Activated CD4-positive, alpha-beta T cell treated with anti-CD3 and anti-CD28 coated beads, Interleukin-2, amount 10 ng/mL, durations not matched to agents 24 days and 14 days (primary cell): ENCODE measurements at regions not wholly inside any gene's neighbourhood (a gene's known extent, or its start where the extent isn't known, plus 50 kb on each side); places are given as distances from the start of the nearest gene placed in this dataset.

Experiments
- DNase-seq: peaks from one replicate; pipeline ENCODE4 v3.0.0; 2022
- H3K27ac Mint-ChIP-seq: one replicate; pipeline ENCODE4 v1.8.0; 2022; ENCODE audit warnings: mild to moderate bottlenecking, mixed read lengths
- H3K27me3 Mint-ChIP-seq: one replicate; pipeline ENCODE4 v1.8.0; 2022; ENCODE audit warnings: mixed read lengths
- H3K36me3 Mint-ChIP-seq: one replicate; pipeline ENCODE4 v1.8.0; 2022; ENCODE audit warnings: low read depth, mild to moderate bottlenecking, mixed read lengths
- H3K4me1 Mint-ChIP-seq: one replicate; pipeline ENCODE4 v1.8.0; 2021; ENCODE audit warnings: mixed read lengths
- H3K4me3 Mint-ChIP-seq: one replicate; pipeline ENCODE4 v1.8.0; 2022; ENCODE audit warnings: mild to moderate bottlenecking, moderate library complexity, mixed read lengths
- H3K9me3 Mint-ChIP-seq: one replicate; pipeline ENCODE4 v1.8.0; 2021; ENCODE audit warnings: mixed read lengths
- intact Hi-C: fragments of 100-400 bp; cut with micrococcal nuclease; formaldehyde crosslinking; loops from one replicate; pipeline ENCODE4 v1.15.1; 2023

GRCh38 chr17:54466875-54467274 lies 433.8 kb upstream of the TOM1L1 start:
- peaks cover 9% of the 10 kb centered on the region for H3K9me3 Mint-ChIP-seq
- DNase-seq = no peak
- no peaks in the 10 kb centered on the region for H3K27me3 Mint-ChIP-seq
- H3K4me3 Mint-ChIP-seq = no peak overlapping the region
- no peaks in the 10 kb centered on the region for H3K4me1 Mint-ChIP-seq
- H3K36me3 Mint-ChIP-seq = no peaks in the 10 kb centered on the region
- no peak overlapping the region for H3K27ac Mint-ChIP-seq
- intact Hi-C loops = no loop called here

GRCh38 chr17:54482843-54483242 lies 417.8 kb upstream of the TOM1L1 start:
- Mint-ChIP-seq H3K27ac (no peak overlapping the region), H3K36me3 (no peaks in the 10 kb centered on the region), H3K4me3 (no peak overlapping the region), H3K4me1 (no peaks in the 10 kb centered on the region), H3K27me3 (no peaks in the 10 kb centered on the region), H3K9me3 (no peaks in the 10 kb centered on the region)
- DNase-seq = no peak
- intact Hi-C loops = no loop called here

GRCh38 chr17:54493691-54494090 lies 407.0 kb upstream of the TOM1L1 start:
- Mint-ChIP-seq H3K36me3 (no peaks in the 10 kb centered on the region), H3K27ac (no peak overlapping the region), H3K27me3 (no peaks in the 10 kb centered on the region), H3K4me3 (no peak overlapping the region), H3K9me3 (no peaks in the 10 kb centered on the region), H3K4me1 (no peaks in the 10 kb centered on the region)
- intact Hi-C loops = no loop called here
- DNase-seq = no peak

- Mint-ChIP-seq H3K36me3 (no peaks in the 10 kb centered on the region), H3K27me3 (no peaks in the 10 kb centered on the region), H3K4me3 (no peak overlapping the region), H3K4me1 (no peaks in the 10 kb centered on the region), H3K9me3 (no peaks in the 10 kb centered on the region), H3K27ac (no peak overlapping the region)
- no peak for DNase-seq
- intact Hi-C loops = no loop called here
Measured at GRCh38 chr17:54494721-54495715, 405.6 kb upstream of the TOM1L1 start.

- no peaks in the 10 kb centered on the region for H3K27me3 Mint-ChIP-seq
- no peak overlapping the region for H3K4me3 Mint-ChIP-seq
- no peak for DNase-seq
- no peak overlapping the region for H3K27ac Mint-ChIP-seq
- peaks cover 10% of the 10 kb centered on the region for H3K9me3 Mint-ChIP-seq
- intact Hi-C loops = no loop called here
- H3K36me3 Mint-ChIP-seq = no peaks in the 10 kb centered on the region
- no peaks in the 10 kb centered on the region for H3K4me1 Mint-ChIP-seq
Measured at GRCh38 chr17:54505404-54505803, 395.2 kb upstream of the TOM1L1 start.

GRCh38 chr17:54518706-54519105 lies 381.9 kb upstream of the TOM1L1 start:
- Mint-ChIP-seq H3K9me3 (peaks cover 17% of the 10 kb centered on the region), H3K36me3 (no peaks in the 10 kb centered on the region), H3K4me3 (no peak overlapping the region), H3K27me3 (no peaks in the 10 kb centered on the region), H3K27ac (no peak overlapping the region), H3K4me1 (no peaks in the 10 kb centered on the region)
- no peak for DNase-seq
- intact Hi-C loops = no loop called here

- Mint-ChIP-seq H3K9me3 (peaks cover 11% of the 10 kb centered on the region), H3K27ac (no peak overlapping the region), H3K36me3 (no peaks in the 10 kb centered on the region), H3K4me1 (no peaks in the 10 kb centered on the region), H3K27me3 (no peaks in the 10 kb centered on the region), H3K4me3 (no peak overlapping the region)
- DNase-seq = no peak
- intact Hi-C loops = no loop called here
Measured at GRCh38 chr17:54521137-54521536, 379.5 kb upstream of the TOM1L1 start.

- DNase-seq = no peak
- H3K27me3 Mint-ChIP-seq = no peaks in the 10 kb centered on the region
- H3K36me3 Mint-ChIP-seq = no peaks in the 10 kb centered on the region
- H3K27ac Mint-ChIP-seq = no peak overlapping the region
- no peaks in the 10 kb centered on the region for H3K4me1 Mint-ChIP-seq
- intact Hi-C loops = no loop called here
- H3K9me3 Mint-ChIP-seq = no peaks in the 10 kb centered on the region
- no peak overlapping the region for H3K4me3 Mint-ChIP-seq
Measured at GRCh38 chr17:54524501-54524900, 376.2 kb upstream of the TOM1L1 start.

GRCh38 chr17:54527941-54528340 lies 372.7 kb upstream of the TOM1L1 start:
- H3K9me3 Mint-ChIP-seq = no peaks in the 10 kb centered on the region
- intact Hi-C loops = no loop called here

GRCh38 chr17:54530398-54530797 lies 370.3 kb upstream of the TOM1L1 start:
- Mint-ChIP-seq H3K36me3 (no peaks in the 10 kb centered on the region), H3K4me3 (no peak overlapping the region), H3K27ac (no peak overlapping the region), H3K9me3 (no peaks in the 10 kb centered on the region), H3K4me1 (no peaks in the 10 kb centered on the region), H3K27me3 (no peaks in the 10 kb centered on the region)
- intact Hi-C loops = no loop called here
- no peak for DNase-seq

More at GRCh38 chr17:54527941-54528340, 372.7 kb upstream of the TOM1L1 start:
- Mint-ChIP-seq H3K4me3 (no peak overlapping the region), H3K36me3 (no peaks in the 10 kb centered on the region), H3K27me3 (no peaks in the 10 kb centered on the region), H3K4me1 (no peaks in the 10 kb centered on the region), H3K27ac (no peak overlapping the region)
- no peak for DNase-seq

- intact Hi-C loops = no loop called here
- Mint-ChIP-seq H3K4me3 (no peak overlapping the region), H3K27ac (no peak overlapping the region), H3K9me3 (peaks cover 7% of the 10 kb centered on the region), H3K36me3 (no peaks in the 10 kb centered on the region), H3K27me3 (no peaks in the 10 kb centered on the region), H3K4me1 (no peaks in the 10 kb centered on the region)
- DNase-seq = no peak
Measured at GRCh38 chr17:54536306-54536705, 364.3 kb upstream of the TOM1L1 start.

GRCh38 chr17:54537656-54538055 lies 363.0 kb upstream of the TOM1L1 start:
- Mint-ChIP-seq H3K27me3 (no peaks in the 10 kb centered on the region), H3K36me3 (no peaks in the 10 kb centered on the region), H3K4me3 (no peak overlapping the region), H3K27ac (no peak overlapping the region), H3K4me1 (no peaks in the 10 kb centered on the region), H3K9me3 (peaks cover 7% of the 10 kb centered on the region)
- intact Hi-C loops = no loop called here
- DNase-seq = no peak

GRCh38 chr17:54544249-54544648 lies 356.4 kb upstream of the TOM1L1 start:
- DNase-seq = no peak
- intact Hi-C loops = no loop called here
- Mint-ChIP-seq H3K27me3 (no peaks in the 10 kb centered on the region), H3K9me3 (peaks cover 8% of the 10 kb centered on the region), H3K4me3 (no peak overlapping the region), H3K4me1 (no peaks in the 10 kb centered on the region), H3K27ac (no peak overlapping the region), H3K36me3 (no peaks in the 10 kb centered on the region)

- Mint-ChIP-seq H3K4me3 (no peak overlapping the region), H3K36me3 (no peaks in the 10 kb centered on the region)
- intact Hi-C loops = no loop called here
Measured at GRCh38 chr17:54559883-54560282, 340.8 kb upstream of the TOM1L1 start.

More at GRCh38 chr17:54559883-54560282, 340.8 kb upstream of the TOM1L1 start:
- no peak for DNase-seq
- Mint-ChIP-seq H3K9me3 (peaks cover 14% of the 10 kb centered on the region), H3K4me1 (no peaks in the 10 kb centered on the region), H3K27ac (no peak overlapping the region), H3K27me3 (no peaks in the 10 kb centered on the region)
